ENCODE measurements at regions not wholly inside any gene's neighbourhood (a gene's known extent, or its start where the extent isn't known, plus 50 kb on each side); places are given as distances from the start of the nearest gene placed in this dataset.

DNA sequence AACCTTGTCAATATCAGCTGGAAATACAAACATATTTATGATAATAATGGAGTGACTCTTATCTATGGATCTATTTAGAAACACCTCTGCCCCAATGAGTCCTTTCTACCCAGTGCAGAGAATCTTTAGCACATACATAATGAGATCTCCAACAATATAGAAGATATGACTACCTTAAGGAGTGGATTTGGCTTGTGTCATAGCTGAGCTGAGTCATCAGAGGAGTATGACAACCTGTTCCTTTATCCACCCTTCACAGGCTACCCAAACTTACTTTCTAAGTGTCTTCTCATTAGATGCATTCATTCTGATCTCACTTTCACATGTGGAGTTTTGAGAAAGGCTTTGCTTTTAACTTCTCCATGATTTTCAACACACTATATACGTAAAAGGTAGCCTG, 1218.9 kb downstream of the DSC3 start:
- no peak overlapping the region for H3K27ac ChIP-seq
- H3K4me1 ChIP-seq, result no peaks in the 10 kb centered on the region
- no peak overlapping the region for H3K4me3 ChIP-seq (replicated peaks in 1 of 3)
- H3K36me3 ChIP-seq, result no peaks in the 10 kb centered on the region
- intact Hi-C loops (cut with DNase I), result no loop called here
- no peak for DNase-seq
- H3K27me3 ChIP-seq, result no peaks in the 10 kb centered on the region
- WGBS, 2 donors, result 75 to 88% methylated on average over 1 of the region's 1 CpG
- TF ChIP-seq, protein P1, sequence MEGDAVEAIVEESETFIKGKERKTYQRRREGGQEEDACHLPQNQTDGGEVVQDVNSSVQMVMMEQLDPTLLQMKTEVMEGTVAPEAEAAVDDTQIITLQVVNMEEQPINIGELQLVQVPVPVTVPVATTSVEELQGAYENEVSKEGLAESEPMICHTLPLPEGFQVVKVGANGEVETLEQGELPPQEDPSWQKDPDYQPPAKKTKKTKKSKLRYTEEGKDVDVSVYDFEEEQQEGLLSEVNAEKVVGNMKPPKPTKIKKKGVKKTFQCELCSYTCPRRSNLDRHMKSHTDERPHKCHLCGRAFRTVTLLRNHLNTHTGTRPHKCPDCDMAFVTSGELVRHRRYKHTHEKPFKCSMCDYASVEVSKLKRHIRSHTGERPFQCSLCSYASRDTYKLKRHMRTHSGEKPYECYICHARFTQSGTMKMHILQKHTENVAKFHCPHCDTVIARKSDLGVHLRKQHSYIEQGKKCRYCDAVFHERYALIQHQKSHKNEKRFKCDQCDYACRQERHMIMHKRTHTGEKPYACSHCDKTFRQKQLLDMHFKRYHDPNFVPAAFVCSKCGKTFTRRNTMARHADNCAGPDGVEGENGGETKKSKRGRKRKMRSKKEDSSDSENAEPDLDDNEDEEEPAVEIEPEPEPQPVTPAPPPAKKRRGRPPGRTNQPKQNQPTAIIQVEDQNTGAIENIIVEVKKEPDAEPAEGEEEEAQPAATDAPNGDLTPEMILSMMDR (IDR thresholded peaks at IDR 0.05), result no peak
- no peak for TF ChIP-seq POLR2A (IDR thresholded peaks at IDR 0.05)
- H3K9me3 ChIP-seq, result no peaks in the 10 kb centered on the region

DNA sequence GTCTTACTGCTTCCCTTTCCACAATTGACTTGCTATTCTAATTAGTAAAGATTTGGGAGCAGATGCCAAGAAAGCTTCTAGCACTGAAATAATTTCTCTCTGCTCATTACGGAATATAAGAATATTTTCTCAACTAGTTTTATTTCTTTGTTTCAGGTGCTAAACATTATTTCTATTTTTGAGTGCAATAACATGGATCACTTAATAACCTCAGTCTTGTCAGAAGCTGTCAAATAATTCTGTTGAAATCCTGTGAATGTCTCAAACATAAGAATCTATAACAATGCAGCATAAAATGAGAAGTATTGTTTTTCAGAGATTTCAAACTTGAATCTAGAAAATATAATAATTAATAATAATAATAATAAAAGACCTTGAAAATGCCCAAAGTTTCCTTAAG, 1221.0 kb downstream of the DSC3 start:
- Histone ChIP-seq H3K36me3 (no peaks in the 10 kb centered on the region), H3K27me3 (no peaks in the 10 kb centered on the region), H3K4me3 (replicated peaks in 1 of 3) (no peak overlapping the region), H3K27ac (no peak overlapping the region), H3K9me3 (no peaks in the 10 kb centered on the region), H3K4me1 (no peaks in the 10 kb centered on the region)
- no peak for DNase-seq
- 86 to 92% methylated on average over 1 of the region's 1 CpG for WGBS, 2 donors
- intact Hi-C loops (cut with DNase I), result no loop called here
- no peak for TF ChIP-seq POLR2A (IDR thresholded peaks at IDR 0.05)
- TF ChIP-seq, protein P1 (IDR thresholded peaks at IDR 0.05), result no peak

DNA sequence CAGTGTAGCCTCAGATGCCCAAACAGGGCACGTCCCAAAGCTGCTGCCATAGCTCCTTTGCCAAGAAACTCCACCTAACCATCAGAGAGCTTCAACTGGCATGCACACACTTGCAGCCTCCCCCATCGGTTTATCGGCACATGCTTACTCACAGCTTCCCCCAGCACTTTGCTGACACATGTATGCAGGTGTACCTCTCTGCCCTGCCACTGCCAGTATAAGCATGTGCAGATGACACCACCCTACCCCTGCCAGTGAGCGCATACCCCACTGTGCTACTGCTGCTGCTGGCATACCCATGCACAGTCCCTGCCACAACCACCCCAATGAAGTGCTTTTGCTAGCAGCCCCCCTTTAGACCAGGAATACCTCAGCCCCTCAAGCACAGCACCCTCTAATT, 1231.0 kb downstream of the DSC3 start:
- Histone ChIP-seq H3K9me3 (no peaks in the 10 kb centered on the region), H3K27me3 (no peaks in the 10 kb centered on the region), H3K4me3 (replicated peaks in 1 of 3) (no peak overlapping the region), H3K27ac (no peak overlapping the region), H3K36me3 (no peaks in the 10 kb centered on the region), H3K4me1 (no peaks in the 10 kb centered on the region)
- 93 to 95% methylated on average over 4 of the region's 4 CpGs for WGBS, 2 donors
- TF ChIP-seq, protein P1 (IDR thresholded peaks at IDR 0.05), result no peak
- no peak for TF ChIP-seq POLR2A (IDR thresholded peaks at IDR 0.05)
- intact Hi-C loops (cut with DNase I), result no loop called here
- no peak for DNase-seq

DNA sequence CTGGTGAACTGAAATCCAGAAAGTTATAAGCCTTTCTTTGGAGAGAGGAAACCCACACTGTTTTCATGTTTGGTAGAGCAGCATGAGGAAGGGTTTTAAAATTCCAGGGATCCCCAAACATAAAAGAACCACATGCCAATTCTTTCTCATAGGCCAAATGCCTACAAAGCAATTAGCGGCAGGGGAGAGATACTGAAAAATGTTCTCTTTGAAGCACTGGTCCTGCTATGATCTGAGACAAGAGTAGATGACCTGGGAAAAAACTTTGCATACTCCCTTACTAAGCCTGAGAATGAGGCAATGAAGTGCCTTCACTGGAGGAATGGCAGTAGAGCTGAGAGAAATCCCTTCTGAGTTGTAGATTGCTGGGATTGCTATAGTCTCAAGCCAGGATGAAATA, 1261.7 kb downstream of the DSC3 start:
- 76 to 79% methylated on average over 1 of the region's 1 CpG for WGBS, 2 donors
- intact Hi-C loops (cut with DNase I), result no loop called here
- Histone ChIP-seq H3K27ac (no peak overlapping the region), H3K36me3 (no peaks in the 10 kb centered on the region), H3K4me1 (no peaks in the 10 kb centered on the region), H3K4me3 (replicated peaks in 1 of 3) (no peak overlapping the region), H3K27me3 (no peaks in the 10 kb centered on the region), H3K9me3 (no peaks in the 10 kb centered on the region)
- TF ChIP-seq, protein P1 (IDR thresholded peaks at IDR 0.05), result no peak
- TF ChIP-seq POLR2A (IDR thresholded peaks at IDR 0.05), result no peak
- no peak for DNase-seq

DNA sequence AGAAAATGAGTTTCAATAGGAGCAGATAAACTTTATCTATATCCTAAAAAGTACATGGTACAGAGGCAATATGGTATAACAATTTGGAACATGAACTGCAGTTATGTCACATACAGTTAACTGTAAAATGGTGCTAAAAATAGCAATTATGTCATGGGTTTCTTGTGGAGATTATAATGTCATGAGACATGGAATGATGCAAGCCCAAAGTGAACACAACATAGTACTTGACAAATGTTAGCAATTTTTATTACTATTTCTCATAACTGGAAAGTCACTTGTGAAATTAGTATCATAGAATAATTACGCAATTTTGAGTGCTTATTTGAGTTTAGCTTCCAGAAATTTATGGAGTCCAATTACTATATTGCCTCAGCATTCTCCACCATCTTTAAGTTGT, 1263.4 kb downstream of the DSC3 start:
- no peak for DNase-seq
- H3K9me3 ChIP-seq, result no peaks in the 10 kb centered on the region
- H3K27ac ChIP-seq, result no peak overlapping the region
- WGBS, 2 donors, result 80 to 89% methylated on average over 1 of the region's 1 CpG
- H3K27me3 ChIP-seq, result no peaks in the 10 kb centered on the region
- intact Hi-C loops (cut with DNase I), result no loop called here
- no peaks in the 10 kb centered on the region for H3K4me1 ChIP-seq
- H3K36me3 ChIP-seq, result no peaks in the 10 kb centered on the region
- no peak overlapping the region for H3K4me3 ChIP-seq (replicated peaks in 1 of 3)
- TF ChIP-seq POLR2A (IDR thresholded peaks at IDR 0.05), result no peak
- TF ChIP-seq, protein P1 (IDR thresholded peaks at IDR 0.05), result no peak
